ENCODE measurements at regions not wholly inside any gene's neighbourhood (a gene's known extent, or its start where the extent isn't known, plus 50 kb on each side); places are given as distances from the start of the nearest gene placed in this dataset.
A peak's percentile ranks its signal among the peaks of the same experiment; 100 is the strongest.
"Not testable (repeated sequence)": the region's sequence is repeated elsewhere in the genome, so short reads cannot be mapped to it uniquely, and the experiment has no call there.

DNA sequence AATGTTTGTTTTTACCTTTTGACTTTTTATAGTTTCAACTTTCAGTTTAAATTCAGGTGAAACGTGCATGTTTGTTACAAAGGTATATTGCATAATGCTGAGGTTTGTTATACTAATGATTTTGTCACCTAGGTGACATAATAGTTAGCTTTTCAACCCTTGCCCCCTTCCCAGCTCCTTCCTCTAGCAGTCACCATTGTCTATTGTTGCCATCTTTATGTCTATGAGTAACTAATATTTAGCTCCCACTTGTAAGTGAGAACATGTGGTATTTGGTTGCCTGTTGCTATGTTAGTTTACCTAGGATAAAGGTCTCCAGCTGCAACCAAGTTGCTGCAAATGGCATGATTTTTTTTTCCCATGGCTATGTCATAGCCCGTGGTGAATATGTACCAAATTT is 322.3 kb upstream of the SETBP1 start:
- DNase-seq, result no peak

DNA sequence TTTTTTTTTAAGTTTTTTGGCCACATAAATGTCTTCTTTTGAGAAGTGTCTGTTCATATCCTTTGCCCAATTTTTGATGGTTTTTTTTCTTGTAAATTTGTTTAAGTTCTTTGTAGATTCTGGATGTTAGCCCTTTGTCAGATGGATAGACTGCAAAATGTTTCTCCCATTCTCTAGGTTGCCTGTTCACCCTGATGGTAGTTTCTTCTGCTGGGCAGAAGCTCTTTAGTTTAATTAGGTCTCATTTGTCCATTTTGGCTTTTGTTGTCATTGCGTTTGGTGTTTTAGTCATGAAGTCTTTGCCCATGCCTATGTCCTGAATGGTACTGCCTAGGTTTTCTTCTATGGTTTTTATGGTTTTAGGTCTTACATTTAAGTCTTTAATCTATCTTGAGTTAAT is 320.9 kb upstream of the SETBP1 start:
- DNase-seq, result not testable (repeated sequence)

DNA sequence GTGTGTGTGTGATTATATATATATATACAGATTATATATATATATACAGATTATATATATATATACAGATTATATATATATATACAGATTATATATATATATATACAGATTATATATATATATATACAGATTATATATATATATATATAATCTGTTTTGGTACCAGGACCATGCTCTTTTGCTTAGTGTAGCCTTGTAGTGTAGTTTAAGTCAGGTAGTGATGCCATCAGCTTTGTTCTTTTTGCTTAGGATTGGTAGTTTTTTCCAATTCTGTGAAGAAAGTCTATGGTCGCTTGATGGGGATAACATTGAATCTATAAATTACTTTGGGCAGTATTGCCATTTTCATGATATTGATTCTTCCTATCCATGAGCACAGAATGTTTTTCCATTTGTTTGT is 318.5 kb upstream of the SETBP1 start:
- DNase-seq, result not testable (repeated sequence)

DNA sequence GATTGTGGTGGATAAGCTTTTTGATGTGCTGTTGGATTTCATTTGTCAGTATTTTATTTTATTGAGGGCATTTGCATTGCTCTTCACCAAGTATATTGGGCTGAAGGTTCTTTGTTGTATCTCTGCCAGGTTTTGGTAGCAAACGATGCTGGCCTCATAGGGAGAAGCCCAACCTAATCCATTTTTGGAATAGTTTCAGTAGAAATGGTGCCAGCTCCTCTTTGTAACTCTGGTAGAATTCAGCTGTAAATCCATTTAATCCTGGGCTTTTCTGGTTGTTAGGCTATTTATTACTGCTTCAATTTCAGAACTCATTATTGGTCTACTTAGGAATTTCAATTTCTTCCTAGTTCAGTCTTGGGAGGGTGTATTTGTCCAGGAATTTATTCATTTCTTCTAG is 309.8 kb upstream of the SETBP1 start:
- no peak for DNase-seq

DNA sequence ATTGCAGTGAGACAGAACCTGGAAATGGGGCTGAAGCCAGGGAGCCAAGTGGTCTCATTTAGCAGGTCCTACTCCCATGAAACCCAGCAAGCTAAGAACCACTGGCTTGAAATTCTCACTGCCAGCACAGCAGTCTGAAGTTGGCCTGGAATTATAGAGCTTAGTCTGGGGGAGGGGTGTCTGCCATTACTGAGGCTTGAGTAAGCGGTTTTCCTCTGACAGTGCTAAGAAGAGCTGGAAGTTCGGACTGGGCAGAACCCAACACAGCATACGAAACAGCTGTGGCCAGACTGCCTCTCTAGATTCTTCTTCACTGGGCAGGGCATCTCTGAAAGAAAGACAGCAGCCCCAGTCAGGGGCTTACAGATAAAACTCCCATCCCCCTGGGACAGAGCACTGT is 305.7 kb upstream of the SETBP1 start:
- no peak for DNase-seq

DNA sequence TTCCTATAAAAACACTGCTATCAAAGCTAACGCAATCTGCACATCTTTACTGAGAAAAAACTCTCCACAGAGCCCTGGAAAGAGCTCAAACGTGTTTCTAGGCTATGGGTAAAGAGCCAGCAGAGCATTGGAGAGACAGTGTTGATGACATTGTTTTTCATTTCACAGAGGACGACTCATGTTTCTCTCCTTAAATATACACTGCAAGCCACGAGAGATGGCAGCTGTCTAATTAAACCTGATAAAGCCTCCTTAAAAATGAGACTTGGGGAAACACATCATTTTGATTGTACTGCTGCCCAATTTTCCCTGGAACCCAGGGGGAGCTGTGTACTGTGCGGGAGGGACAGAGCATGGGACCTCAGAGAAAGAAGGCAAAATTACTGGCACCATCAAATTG is 294.3 kb upstream of the SETBP1 start:
- no peak for DNase-seq

DNA sequence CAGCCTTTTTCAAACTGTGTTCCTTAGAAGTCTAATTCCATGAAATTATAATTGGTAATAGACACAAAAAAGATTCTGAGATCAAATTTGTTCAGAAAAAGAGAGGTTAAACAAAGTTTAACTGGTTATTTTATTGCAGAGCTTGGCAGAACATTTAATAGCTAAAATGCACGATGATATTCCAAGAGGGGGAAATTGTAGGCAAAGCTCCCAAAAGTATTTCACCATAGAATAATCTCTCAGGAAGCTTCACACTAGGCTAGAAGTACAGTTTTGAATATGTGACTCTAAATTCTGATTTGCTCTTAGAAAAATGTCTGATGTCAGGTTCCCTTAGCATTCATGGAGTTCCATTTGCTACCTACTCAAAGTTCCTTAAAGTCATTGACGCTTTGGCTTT is 292.4 kb upstream of the SETBP1 start:
- DNase-seq, result no peak

DNA sequence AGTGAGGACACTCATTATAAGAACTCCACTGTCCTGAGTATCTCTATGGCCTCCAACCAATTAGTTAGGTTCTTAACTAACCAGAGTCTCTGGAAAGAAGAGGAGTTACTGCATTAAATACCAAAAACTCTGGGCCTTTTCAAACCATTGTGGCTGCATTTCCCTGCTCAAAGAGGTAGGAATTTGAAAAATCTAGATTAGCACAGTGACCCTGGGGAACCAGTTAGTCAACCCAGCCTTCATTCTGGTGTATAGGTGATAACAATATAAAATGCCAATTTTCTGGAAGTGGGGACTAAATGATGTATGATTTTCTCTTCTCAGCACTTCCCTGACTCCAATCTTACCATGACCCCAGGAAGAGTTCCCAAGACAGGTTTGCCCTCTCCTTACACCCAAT is 287.8 kb upstream of the SETBP1 start:
- no peak for DNase-seq

DNA sequence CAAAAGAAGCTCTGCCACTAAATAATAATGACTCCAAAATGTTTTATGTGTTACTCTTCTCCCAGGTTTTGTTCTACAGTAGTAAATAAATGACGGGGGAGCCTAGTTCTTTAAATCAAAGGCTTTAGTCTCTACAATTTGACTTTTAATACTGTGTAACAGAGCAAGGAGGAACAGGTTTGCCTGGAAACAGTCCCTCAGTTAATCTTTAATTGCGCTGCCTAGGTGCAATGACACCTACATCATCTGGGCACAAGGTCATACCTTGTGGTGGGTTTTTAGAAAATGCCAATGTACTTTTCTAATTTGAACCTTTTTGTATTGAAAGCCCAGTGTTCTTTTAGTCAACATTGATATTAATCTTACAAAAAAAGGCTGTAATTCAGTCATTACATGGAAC is 287.3 kb upstream of the SETBP1 start:
- no peak for DNase-seq

DNA sequence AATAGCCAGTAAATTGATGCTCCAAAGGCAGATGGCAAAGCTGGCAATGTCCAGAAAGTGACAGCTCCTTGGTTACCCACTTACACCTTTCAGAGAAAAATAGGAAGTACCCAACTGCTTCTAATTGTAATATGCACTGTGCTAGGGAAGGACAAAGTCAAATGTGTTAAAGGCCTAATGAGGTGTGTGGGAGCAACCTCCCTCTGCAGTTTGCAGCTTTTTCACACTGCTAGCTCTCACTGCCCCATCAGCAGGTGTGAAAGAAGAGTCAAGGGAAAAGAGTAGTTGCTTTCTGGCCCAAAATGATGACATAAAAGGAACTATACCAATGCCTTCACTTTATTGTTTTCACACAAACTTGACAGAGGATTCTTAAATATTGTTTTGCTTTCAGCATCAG is 284.1 kb upstream of the SETBP1 start:
- no peak for DNase-seq

DNA sequence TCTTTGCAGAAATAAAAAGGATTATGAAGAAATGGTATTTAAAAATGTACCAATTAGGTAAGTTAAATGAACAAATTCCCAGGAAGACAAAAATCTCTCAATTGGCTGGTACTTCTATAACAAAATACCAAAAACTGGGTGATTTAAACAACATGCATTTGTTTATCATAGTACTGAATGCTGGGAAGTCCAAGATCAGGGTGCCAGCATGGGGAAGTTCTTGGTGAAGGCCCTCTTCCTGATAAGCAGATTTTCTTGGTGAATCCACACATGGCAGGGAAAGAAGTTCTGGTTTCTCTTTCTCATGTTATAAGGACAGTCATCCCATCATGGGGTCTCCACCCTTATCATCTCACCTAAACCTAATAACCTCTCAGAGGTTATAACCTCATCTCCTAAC is 271.6 kb upstream of the SETBP1 start:
- DNase-seq, result no peak

DNA sequence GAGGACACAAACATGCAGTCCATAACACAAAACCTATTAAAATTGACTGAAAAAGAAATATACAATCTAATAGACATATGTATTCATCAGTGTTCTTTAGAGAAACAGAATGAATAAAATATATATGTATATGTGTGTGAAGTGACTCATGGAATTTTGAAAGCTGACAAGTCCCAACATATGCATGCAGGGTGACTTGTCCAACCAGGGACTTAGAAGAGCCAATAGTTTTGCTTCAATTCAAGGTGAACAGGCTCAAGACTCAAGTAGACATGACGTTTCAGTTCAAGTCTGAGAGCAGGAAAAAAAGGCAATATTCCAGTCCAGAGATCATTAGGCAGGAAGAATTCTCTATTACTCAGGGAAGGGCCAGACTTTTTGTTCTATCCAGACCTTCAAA is 271.2 kb upstream of the SETBP1 start:
- no peak for DNase-seq

DNA sequence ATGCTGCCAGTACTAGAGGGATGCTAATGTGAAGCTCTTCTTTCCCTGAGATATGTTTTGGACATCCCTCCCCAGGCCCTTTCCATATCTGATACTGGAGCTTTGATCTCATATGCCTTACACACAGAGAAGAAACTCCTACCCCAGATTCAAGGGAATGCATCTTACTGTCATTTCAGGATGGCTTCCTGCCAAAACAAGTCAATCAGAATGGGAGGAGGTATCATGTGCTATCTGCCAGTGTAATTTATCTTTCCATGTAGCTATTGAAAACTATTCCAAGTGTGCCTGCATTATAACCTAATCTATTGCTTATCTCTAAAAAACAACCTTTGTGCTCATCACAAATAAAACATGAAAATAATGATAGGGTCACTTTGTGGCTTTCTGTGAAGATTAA is 269.9 kb upstream of the SETBP1 start:
- DNase-seq, result no peak

DNA sequence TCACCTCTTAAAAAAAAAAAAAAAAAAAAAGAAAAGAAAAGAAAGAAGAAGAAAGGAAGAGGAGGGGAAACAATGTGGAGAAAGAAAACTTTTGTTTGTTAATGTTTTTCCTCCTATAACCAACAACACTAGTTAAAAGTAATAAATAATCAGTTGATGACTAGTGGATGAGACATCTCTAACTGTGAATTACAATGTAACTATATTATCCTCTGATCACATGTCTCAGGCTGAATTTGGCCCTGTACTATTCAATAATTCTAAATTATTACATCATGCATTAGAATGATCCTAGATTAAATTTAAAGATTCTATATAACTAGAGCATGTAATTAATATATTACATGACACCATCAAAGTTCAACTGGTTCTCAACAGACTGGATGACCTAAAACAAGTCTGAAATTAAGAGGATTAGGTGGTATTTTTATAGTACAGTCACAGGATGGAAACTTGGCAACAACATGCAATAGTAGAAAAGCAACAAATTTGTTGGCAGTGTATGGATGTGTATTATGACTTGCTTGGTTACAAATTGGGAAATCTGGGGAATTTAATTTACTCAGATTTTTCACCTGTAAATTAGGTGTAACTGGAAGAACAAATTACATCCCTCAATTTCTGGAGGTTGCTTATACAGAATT is 269.3 kb upstream of the SETBP1 start:
- DNase-seq, result peak; percentile 15

DNA sequence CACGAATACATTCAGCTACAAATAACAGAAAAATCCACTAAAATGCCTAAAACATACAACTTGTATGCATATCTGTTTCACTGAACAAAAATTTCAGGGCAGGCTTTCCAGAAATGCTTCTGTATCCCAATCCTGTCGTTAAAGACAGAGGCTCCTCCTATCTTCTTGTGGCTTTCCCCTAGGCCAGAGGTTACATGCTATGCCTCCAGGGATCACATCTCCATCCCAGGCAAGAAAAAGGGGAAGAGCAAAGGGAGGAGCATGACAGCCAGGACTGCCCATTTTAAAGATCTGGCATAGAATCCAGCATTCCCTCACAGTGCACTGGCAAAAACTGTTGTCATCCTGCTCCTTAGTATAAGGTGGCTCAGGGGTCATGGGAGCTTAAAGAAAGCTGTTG is 268.7 kb upstream of the SETBP1 start:
- DNase-seq, result peak; percentile 28

DNA sequence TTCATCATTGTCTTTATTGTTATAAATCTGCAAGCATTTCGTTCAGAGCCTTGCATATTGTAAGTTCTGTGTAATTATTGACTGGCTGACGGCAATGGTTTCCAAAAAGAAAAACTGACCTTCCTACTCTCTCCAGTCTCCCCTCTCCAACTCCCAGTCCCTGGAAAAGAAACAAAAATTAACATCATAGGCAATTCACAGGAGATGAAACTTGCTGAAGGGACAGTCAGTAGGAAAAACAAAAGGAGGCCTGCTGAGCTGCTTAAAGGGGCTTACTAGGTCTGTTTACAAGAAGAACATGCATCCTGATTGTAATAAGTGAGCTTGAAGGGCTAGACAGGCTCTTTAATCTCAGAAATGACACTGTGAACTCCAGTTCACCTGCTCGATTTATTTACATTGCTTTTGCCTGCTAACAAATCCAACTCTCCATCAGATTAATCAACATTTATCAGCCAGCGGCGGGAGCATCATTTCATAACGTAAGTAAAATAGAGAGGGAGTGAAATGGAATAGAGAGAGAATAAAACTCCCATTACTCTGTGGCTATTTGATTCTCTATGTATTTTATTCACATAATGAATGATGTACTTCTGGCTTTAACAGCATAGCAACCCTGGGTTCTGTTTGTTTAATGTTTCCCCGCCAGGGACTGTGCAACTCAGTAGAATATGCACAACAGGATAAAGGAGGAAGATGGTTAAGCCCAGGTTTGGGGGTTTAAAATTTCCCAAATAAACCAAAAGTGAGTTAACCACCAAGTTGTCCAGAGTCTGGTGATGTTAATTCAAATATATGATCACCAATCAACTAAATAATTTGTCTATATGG is 256.7 kb upstream of the SETBP1 start:
- DNase-seq, result no peak

DNA sequence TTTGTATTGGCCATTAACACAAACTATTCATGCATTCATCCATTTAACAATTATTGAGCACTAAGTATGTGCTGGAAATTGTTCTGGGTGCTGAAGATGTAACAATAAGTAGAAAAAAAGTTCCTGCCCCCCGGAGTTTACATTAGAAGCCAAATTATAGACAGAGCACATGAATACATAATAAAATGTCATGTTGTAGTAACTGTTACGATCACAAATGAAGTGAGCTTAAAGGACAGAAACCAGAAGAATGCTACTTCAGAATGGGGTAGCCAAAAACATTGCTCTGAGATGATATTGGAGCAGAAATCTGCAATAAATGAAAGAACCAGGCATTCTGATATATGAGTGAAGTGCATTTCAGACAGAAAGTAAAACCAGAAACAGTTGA is 256.0 kb upstream of the SETBP1 start:
- DNase-seq, result no peak

DNA sequence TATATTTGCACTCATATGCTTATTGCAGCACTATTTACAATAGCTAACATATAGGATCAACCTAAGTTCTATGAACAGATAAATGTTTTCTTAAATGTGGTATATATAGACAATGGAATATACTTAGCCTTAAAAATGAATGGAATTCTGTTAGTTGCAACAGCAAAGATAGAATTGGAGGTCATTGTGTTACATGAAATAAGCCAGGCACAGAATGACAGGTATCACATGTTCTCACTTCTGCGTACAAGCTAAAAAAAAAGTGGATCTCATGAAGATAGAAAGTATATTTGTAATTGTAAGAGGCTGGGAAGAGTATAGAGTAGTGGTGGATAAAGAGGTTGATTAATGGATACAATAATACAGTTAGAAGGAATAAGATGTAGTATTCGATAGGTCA is 255.5 kb upstream of the SETBP1 start:
- no peak for DNase-seq

DNA sequence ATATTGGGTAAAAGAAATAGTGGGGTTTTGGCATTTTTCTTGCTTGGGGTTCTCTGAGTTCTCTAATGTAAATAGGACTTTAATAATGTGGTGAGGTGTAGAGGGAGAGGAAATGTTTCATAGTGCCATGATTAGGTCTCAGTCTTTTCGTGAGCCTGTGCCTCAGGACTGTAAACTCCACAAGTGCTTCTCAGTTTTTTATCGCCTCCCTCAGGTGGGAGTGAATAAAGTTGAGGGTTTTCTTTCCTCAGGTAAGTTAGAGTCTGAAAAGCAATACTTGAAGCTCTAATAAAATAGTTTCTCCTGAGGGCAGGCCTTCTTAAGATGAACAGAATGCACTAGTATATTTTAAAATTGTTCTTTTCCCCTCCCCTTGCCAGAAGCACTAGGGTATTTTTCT is 243.1 kb upstream of the SETBP1 start:
- DNase-seq, result no peak

DNA sequence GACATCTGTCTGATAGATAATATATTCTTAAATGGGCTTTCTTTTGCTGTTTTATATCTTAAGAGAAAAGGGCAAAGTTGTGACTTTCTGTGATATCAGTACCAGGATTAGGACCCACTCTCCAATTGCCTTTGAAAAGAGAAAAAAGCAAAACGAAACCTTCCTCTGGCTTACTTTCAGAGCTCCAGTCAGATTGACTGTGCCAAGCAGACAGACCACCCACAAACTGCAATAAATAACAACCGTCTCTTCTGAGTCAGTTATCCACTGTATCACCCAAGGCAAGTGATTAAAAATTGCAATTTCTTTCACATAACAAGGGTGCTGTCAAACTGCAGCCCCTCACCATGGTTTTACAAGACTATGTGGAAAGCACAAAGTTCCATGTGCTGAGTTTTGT is 230.5 kb upstream of the SETBP1 start:
- no peak for DNase-seq

DNA sequence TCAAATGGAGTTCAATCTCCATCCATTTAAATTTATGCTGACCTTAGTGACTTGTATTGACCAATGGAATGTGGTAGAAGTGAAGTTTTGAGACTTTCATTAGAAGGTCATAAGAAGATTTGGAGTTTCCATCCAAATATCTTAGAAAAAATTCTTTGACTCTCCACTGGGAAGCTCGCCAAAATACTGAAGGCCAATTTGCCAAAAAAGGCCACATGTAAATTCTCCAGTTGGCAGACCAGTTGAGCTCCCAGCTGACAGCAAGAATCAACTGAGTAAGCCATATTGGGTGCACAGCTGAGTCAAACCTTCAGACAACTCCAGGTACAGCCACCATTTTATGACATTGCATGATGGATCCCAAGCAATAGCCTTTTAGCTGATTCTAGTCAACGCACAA is 228.3 kb upstream of the SETBP1 start:
- DNase-seq, result peak; percentile 47

DNA sequence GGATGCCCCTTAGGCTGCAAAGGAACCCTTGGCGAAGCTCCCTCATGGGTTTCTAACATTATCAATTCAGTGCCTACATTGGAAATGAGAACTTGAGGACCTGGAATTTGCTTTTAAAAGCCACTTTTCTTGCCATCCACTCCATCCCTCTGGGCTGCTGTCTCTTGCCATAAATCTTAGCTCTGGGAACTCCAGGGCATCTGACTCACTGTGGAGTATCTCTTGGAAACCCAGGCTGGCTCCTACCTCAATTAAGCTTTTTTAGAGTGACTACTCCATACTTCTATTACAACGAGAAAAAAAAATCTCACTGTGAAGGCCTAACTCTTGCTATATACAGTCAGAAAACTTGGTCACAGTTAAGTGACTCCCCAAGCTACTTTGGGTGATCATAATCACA is 227.2 kb upstream of the SETBP1 start:
- DNase-seq, result peak; percentile 29

DNA sequence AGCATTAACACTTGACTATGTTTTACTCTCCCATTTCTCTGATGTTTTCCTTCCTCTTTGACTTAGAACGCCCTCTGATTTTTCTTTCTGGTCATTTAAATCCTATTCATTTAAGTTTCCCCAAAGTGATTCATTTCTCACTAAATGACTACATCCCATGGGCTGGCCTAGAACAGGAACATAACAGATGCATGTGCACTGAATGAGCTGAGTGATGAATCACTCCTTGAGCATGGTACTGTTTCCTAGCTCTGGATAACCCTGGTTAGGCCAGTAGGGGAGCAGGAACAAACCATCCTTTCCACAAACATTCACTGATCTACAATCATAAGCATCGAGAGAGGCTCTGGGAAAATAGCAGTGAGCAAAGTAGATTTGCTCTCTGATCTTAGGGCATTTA is 221.9 kb upstream of the SETBP1 start:
- DNase-seq, result peak; percentile 83

DNA sequence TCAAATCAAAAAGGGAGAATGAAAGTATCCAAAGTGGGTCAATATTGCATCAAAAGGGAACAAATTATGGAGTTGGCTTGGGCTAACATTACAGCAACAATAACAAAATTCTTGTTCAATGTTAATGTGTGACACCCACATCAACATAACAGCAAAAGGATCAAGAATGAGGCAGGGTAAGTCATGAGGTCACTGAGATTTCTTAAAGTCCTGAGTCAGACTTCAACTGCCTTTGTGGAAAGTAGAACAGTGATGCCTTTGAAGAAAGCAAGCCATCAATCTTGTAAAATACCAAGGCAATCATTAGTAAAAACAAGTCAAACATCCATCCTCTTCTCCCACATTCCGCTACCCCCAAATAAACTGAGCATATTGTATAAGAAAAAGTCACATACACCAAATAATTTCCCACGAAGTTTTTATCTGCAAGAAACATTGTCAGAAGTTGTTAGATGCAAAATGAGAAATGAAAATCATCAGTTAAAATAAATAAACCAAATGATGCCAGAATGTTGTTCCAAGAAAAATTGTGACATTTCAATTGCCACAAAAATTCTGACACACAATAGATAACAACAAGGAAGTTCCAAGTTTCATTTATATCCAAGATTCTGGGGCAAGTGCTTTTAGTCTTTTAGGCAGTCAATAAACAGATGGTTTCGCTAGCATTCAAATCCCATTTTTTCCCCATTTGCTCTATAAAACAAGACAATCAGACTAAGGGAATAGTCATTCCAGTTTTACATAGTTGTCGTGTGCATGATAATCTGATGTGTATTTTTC is 216.1 kb upstream of the SETBP1 start:
- peak; percentile 17 for DNase-seq
